HG03342 (cell line): ENCODE measurements at regions not wholly inside any gene's neighbourhood (a gene's known extent, or its start where the extent isn't known, plus 50 kb on each side); places are given as distances from the start of the nearest gene placed in this dataset.
A peak's percentile ranks its signal among the peaks of the same experiment; 100 is the strongest.

Experiments used
- ATAC-seq: cut with Tn5 transposase; IDR thresholded peaks from one replicate; pipeline ENCODE4 v1.9.1; 2021; ENCODE audit warnings: mild to moderate bottlenecking, moderate library complexity; ENCODE audit not compliant: unreplicated experiment

GRCh38 chr6:130314271-130314670 is 51.5 kb upstream of the TMEM200A start:
- no peak for ATAC-seq

DNA sequence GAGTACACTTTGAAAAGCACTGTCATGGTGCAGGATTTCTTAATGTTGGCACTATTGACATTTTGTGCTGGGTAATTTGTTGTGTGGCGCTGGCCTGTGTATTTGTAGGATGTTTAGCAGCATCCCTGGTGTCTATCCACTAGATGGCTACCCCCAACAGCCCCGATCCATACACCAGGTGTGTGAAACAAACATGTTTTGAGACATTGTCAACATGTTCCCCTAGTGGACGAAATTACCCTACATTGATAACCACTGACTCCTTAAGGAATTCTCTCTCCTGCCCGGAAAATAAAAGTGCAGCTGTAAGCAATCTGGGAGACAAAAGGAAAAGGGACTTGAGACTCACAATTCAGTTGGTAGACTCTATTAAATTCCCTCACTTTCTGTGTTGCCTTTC is 52.6 kb upstream of the TMEM200A start:
- no peak for ATAC-seq

DNA sequence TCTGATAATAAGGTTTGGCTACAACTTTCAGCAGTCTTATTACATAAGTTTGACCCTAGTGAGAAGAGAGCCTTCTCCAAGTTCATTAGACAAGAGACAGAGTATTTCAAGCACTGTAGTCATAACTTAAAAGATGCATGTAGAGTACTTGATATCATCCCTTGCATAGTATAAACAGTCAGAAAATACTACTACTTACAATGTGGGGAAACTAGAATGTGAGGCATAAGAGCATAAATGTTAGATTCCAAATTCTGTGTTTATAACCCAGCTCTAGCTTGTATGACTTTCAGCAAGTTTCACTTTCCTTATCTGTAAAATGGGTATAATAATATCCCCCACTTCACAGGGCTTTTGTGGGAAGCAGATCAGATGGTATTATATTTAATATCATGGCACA is 56.8 kb upstream of the TMEM200A start:
- ATAC-seq, result no peak

DNA sequence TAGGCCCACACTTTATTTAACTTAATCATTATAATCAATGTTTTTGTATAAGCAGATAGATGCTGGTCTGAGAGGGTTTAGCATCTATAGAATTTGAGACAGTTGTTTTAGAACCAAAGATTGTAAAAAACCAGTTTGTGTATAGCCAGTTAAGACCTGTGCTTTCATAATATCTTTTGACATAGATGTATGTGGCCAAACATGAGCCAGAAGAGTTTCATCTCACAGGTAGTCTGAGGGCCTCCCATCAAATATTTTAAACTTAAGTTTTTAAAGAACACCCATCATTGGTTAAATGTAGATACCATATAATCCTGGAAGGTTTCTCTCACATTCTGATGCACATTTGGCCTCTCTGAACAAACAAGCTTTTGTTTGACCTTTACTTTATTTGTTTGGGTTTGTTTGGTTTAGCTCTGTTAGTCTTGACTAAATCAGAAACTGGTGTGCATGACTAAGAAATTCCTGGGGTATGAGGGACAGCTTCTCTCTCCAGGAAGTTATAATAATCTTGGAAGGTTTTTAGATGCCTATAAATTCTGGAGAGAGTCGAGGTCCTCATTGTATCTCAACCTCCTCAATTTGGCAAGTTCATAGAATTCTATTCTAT is 58.0 kb upstream of the TMEM200A start:
- no peak for ATAC-seq

GRCh38 chr6:130306377-130306776 is 59.4 kb upstream of the TMEM200A start:
- no peak for ATAC-seq

DNA sequence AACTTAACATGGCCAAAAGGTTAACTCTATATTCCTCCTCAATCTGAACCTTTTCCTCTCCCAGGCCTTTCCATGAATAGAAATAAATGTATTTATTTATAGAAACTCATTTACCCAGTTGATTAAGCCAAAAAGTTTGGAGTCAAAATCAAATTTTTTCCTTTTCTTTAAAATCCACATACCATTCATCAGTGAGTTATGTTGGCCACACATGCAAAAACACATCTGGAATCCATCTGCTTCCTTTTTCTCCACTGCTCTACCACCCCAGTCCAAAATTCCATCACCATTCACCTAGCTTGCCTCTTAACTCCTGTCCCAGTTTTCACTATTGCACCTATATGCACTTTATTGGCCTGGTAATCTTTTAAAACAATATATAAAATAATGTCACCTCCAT is 62.4 kb upstream of the TMEM200A start:
- ATAC-seq, result no peak

DNA sequence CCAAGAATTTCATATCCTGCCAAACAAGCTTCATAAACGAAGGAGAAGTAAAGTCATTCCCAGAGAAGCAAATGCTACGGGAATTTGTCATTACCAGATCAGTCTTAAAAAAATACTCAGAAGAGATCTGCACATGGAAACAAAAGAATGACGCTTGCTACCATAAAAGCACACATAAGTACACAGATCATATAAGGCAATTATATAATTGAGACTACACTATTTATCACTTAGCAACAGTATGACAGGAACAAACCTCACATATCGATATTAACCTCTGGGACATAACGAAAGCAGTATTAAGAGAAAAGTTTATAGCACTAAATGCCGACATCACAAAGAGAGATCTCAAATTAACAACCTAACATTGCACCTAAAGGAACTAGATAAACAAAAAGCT is 67.6 kb upstream of the TMEM200A start:
- no peak for ATAC-seq

- no peak for ATAC-seq
Observed at GRCh38 chr6:130296854-130297253, 69.0 kb upstream of the TMEM200A start.

DNA sequence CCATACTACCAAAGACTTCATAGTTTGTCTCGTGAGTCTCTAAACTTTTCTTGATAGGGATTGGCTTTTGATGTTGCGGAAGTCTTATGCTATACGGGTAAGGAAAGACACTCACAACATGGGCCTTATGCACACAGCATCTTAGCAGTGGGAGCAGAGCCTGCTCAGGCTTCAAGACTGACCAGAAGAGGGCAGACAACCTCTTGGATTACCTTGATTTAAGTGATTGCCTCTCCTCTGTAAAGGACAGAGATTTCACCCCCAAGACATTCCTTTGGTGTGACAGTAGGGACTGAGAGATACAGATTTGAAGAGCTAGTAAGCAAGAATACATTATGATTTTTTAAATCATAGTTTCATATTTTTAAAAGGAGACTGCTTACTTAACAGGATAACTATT is 71.0 kb upstream of the SAMD3 start:
- peak; percentile 72 for ATAC-seq

DNA sequence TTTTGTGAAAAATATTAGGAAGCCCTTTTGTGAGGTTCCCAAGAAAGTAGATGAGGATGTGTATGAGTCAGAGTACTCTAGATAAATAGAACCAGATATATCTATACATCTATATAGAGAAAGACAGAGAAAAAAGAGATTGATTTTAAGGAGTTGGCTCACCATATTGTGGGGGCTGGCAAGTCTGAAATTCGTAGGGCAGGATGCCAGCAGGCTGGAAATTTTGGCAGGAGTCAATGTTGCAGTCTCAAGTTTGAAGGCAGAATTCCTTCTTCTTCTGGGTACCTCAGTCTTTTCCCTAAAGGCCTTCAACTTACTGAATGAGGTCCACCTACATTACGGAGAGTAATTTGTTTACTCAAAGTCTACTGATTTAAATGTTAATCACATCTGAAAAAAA is 65.3 kb upstream of the SAMD3 start:
- no peak for ATAC-seq

GRCh38 chr6:130282234-130282995 is 59.7 kb upstream of the SAMD3 start:
- ATAC-seq, result peak; percentile 70

GRCh38 chr6:130276507-130276906 is 53.8 kb upstream of the SAMD3 start:
- no peak for ATAC-seq

DNA sequence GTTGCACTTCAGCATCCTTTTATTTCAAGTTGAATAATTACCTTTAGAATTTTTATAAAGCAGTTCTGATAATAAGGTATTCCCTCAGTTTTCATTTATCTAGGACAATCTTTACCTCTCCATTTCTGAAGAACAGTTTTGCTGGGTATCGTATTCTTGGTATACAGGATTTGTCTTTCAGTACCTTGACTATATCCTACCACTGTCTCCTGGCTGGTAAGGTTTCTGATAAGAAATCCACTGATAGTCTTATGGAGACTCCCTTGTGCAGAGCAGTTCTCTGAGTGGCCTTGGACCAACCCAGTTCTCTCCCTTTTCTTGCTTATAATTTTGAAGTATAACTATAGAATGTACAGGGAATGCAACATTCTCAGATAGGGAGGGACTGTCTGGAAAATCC is 51.3 kb upstream of the SAMD3 start:
- ATAC-seq, result no peak
